SH-SY5Y (cell line): ENCODE measurements at regions not wholly inside any gene's neighbourhood (a gene's known extent, or its start where the extent isn't known, plus 50 kb on each side); places are given as distances from the start of the nearest gene placed in this dataset.

ENCODE experiments used
- GATA2 ChIP-seq: IDR thresholded peaks from 2 replicates; pipeline ENCODE4 v1.6.1; 2011; ENCODE audit warnings: mild to moderate bottlenecking, low read depth, low read length
- GATA3 ChIP-seq: IDR thresholded peaks from 2 replicates; pipeline ENCODE4 v1.6.1; 2011; ENCODE audit warnings: low read depth, mild to moderate bottlenecking, low read length, moderate library complexity

DNA sequence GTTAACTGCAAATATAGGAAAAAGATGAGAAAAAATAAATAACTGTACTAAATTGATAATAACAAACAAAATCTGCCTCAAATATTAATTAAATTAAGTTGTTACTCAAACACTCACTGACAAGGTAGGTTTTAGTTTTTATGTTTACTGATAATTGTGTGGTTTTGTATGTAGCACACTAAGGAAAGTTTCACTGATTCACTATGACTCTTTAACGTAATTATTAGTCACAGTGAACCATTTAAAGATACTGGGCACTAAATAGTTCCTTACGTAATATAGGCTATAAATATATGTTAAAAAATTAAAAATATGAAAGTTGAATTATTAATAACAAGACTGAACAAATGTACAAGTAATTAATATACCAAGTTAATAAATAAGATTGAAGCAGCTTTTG is 2330.0 kb upstream of the RAG2 start:
- TF ChIP-seq GATA2 (no peak), GATA3 (no peak)

GRCh38 chr11:38924644-38925043 is 2326.6 kb upstream of the RAG2 start:
- TF ChIP-seq GATA3 (no peak), GATA2 (no peak)

- TF ChIP-seq GATA3 (no peak), GATA2 (no peak)
Measured at GRCh38 chr11:38900211-38900610, 2302.2 kb upstream of the RAG2 start.

- no peak for TF ChIP-seq GATA2
- no peak for TF ChIP-seq GATA3
Measured at GRCh38 chr11:38884145-38884865, 2286.3 kb upstream of the RAG2 start.

DNA sequence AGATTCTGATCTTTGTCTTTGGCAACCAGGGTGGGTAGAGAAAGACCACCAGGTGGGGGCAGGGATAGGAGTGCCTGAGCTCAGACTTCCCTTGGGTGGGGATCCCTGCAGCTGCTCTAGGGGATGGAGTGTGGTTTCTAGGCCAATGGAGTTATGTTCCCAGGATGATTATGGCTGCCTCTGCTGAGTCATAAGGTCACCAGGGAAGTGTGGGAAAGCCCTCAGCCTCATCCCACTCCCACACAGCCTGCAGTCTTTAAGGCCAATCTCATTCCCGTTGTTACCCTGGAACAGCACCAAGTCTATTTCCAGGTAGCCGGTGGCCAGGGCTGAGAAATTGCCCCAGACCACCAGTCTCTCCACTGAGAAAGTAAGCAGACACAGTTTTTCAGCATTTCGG is 2269.3 kb upstream of the RAG2 start:
- TF ChIP-seq GATA3: no peak

- TF ChIP-seq GATA2 (no peak), GATA3 (no peak)
Measured at GRCh38 chr11:38865922-38866321, 2267.9 kb upstream of the RAG2 start.

DNA sequence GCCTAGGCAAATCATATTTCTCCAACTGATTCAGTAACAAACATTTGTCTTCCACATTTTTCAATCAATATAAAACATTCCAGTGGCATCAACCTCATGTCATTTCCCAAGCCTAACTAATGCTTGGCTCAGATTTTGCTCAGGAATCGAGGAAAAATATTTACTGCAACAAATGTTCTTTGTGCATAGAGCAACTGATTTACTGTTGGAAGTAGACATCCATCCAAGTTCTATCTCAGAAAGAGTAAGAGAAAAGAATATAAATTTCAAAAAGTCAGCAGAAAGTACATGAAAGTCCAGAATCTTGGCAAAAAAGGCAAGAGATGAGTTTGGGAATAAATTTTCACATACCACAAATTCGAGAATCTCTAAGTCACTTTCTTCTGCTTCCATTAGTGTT is 2245.0 kb upstream of the RAG2 start:
- TF ChIP-seq GATA2 (no peak), GATA3 (no peak)

DNA sequence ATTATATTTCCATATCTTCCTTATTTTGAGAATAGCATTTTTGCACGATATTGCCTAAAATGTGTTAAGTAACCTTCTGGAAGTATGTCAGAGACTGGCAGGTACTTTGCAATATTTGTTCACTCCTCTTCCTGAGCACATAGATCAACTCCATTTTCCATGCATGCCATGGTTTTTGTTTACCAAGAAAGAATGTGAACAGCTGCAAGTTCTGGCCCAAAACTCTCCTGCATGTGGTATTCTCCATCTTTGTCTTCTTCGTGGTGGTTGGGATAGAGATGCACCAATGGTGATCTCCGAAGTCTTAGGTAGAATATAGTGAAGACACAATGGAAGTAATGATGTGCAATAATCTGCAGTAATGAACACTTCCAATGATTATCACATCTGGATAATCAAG is 2241.0 kb upstream of the RAG2 start:
- TF ChIP-seq GATA2 (no peak), GATA3 (no peak)

GRCh38 chr11:38835966-38836365 is 2237.9 kb upstream of the RAG2 start:
- TF ChIP-seq GATA3 (no peak), GATA2 (no peak)

- TF ChIP-seq GATA2: no peak
- no peak for TF ChIP-seq GATA3
Measured at GRCh38 chr11:38824573-38824972, 2226.5 kb upstream of the RAG2 start.

GRCh38 chr11:38819981-38820380 is 2221.9 kb upstream of the RAG2 start:
- TF ChIP-seq GATA3: no peak
- TF ChIP-seq GATA2: no peak

DNA sequence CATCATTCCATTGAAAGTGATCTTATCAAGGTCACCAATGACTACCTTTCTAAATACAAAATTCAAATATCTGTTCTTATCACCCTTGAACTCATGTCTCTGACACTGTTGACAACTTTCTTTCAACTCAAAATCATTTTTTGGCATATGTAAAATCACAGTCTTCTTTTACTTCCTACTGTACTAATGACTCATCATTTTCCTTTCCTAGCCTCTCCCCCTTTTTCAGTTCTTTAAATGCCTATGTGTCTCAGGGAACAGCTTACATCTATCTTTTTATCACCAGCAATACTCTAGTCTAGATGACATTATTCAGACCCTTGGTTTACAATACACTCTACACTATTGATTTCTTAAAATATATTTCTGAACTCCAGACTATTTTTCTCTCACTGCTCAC is 2220.7 kb upstream of the RAG2 start:
- TF ChIP-seq GATA3: no peak
- TF ChIP-seq GATA2: no peak

DNA sequence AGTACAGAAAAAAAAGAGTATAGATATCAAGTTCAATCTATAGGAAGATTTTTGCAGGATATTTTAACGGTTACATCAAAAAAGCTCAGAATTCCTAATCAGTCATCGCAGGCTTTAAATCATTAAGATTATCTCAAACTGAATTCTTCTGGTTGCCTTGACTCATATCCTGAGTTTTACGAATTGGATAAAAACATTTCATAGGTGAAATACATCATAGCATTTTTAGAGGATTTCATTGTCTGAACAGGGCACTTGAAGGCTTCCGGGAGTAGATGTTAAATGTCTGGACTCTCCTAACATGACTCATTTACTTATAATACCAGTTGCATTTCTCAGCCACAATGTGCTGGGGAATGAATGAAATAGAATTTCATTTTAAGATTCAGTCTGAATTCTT is 2216.6 kb upstream of the RAG2 start:
- TF ChIP-seq GATA2 (no peak), GATA3 (no peak)

DNA sequence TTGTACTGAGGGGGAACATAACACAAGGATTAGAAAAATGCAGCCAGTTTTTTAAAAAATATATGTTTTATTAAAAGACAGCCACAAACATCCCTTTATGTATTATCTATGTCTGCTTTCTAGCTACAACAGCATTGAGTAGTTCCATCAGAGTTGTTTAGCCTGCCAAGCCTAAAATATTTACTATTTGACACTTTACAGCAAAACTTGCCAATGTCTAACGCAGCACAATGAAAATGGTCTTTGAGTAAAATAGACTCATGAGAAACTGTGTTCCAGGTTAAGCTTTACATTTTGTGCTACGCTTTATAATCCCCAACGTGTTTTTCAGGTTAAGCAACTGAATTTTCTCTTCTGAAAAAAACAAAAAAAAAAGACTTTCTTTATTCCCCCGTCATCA is 2211.5 kb upstream of the RAG2 start:
- TF ChIP-seq GATA2 (no peak), GATA3 (no peak)

DNA sequence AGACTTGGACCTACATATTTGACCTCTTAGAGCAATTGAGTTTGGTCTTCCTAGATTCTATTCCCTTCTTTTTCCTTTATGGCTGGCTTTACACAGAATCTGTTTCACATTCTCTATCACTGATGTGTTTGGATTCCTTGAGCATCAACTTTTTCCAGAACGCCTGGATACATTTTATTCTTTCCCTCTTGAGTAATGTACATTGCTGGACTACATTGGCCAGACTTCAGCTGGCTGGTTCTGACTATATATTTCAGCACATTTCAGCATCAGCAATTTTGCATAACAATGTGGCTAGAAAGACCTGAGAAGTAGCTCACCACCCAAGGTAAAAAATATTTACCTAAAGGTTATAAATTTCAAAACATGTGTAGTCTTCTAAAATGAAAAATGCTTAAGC is 2198.2 kb upstream of the RAG2 start:
- TF ChIP-seq GATA2: no peak
- no peak for TF ChIP-seq GATA3

DNA sequence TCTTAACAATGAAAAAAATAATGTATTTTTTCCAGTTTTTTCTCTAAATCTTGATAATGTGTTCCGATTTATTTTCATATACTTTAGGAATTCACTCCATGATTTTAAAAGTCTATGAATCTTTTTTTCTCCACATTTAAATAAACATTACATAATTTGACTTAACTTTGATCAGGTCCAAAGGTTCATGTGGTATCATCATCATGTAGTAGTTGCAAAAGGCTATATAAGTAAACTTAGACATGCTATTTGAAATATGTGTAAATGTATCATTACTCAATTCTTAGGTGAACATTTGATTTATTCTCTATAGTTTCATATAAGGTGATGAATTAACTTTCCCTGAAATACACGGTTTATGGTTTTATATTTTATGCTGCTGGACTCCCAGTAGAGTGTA is 2197.0 kb upstream of the RAG2 start:
- TF ChIP-seq GATA3: no peak
- TF ChIP-seq GATA2: no peak
